ENCODE measurements at regions not wholly inside any gene's neighbourhood (a gene's known extent, or its start where the extent isn't known, plus 50 kb on each side); places are given as distances from the start of the nearest gene placed in this dataset.

DNA sequence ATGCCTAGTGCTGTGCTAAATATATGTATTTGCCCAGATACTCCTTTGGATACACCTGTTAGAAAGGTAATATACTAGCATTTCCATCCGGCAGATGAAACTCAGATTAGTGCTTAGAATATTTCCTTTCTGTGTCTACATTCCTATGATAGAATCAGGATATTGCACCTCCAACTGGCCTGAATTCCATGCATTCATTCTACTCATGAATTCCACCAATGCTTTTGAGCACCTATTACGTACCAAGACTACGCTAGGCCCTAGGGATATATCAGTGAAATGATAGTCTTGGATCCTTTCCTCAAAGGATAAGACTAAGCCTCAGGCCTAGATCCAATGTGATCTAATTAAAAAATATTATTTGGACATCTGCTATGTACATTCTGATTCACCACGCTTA lies 223.8 kb upstream of the SERP2 start:
- no peak overlapping the region for H3K27ac ChIP-seq
- TF ChIP-seq, protein P1, sequence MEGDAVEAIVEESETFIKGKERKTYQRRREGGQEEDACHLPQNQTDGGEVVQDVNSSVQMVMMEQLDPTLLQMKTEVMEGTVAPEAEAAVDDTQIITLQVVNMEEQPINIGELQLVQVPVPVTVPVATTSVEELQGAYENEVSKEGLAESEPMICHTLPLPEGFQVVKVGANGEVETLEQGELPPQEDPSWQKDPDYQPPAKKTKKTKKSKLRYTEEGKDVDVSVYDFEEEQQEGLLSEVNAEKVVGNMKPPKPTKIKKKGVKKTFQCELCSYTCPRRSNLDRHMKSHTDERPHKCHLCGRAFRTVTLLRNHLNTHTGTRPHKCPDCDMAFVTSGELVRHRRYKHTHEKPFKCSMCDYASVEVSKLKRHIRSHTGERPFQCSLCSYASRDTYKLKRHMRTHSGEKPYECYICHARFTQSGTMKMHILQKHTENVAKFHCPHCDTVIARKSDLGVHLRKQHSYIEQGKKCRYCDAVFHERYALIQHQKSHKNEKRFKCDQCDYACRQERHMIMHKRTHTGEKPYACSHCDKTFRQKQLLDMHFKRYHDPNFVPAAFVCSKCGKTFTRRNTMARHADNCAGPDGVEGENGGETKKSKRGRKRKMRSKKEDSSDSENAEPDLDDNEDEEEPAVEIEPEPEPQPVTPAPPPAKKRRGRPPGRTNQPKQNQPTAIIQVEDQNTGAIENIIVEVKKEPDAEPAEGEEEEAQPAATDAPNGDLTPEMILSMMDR (conservative IDR thresholded peaks at IDR 0.05) = no peak

DNA sequence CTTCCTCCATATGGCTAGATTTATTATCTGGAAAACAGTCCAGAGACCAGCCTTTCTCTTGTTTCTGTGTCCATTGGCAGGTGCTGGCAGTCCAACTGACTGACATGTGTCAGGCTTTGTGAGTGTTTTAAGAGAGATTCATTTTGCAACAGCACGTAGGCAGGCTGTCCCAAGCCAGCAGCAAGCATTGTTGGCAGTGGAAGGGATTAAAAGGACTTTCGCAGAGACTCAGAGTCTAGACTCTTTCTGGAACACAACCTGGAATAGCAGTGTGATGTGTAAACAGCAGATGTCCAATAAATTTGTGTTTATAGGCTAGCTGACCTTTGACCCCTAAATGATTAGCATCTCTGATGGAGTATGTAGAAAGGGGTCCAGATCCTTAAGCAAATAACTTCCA lies 222.2 kb upstream of the SERP2 start:
- peak overlapping the region; percentile 32; the same call in 1 of the 2 replicates for H3K27ac ChIP-seq
- TF ChIP-seq, protein P1 (conservative IDR thresholded peaks at IDR 0.05) = no peak

DNA sequence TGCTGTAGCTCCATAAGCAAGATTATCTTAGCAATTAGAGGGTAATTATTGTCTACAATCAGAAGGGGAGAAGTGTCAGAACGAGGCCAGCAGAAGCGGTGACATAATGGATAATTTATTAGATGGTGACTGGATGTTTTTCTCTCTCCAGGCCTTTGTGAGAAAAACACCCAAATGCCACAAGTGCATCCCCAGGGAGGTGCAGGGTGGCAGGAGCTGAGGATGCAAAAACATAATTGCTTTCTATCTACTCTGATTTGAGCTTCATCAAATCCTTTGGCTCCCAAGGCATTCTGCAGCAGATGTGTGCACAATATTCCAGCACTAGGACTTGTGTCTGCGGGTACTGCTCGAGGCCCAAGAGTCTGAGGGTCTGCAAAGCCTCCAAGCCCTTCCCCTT lies 220.1 kb upstream of the SERP2 start:
- TF ChIP-seq, protein P1 (conservative IDR thresholded peaks at IDR 0.05) = no peak
- H3K27ac ChIP-seq = no peak overlapping the region

DNA sequence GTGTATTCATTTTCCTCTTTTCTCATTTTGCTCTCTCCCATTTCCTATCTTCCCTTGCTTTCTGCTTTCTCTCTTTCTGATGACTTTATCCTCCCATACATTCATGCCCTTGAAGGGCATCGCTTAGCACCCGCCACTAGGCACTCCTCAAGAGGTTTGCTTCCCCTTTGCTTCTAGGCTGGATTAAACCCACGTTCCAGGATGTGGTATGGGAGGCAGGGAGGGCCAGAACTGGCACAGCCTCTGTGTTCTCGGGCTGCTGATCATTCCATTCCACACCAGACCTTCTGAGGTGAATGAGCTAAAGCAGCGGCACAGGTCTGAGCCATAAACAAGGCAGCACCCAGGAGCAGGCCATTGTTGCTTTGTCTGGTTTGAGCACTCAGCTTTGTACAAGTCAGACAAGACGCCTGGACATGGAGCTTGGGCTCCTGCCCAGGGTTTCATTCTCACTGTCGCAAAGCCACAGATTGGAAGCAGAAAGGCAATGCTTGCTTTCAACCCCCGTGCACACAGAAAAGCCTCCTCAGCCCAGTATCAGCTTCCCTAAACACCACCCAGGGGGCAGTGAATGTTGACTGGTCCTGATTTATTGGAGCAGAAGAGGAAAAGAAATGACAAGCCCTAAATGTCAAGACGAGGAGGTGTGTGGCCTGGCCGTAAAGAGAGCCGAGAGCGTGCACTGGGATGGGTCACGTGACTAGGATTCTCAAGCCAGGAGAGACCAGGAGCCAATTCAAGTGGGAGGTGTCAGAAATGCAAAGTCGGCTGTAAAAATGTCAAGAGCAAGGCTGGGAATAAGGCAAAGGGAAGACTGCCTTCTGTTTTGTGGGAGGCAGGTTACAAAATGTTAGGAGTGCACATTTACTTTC lies 218.0 kb upstream of the SERP2 start:
- peak overlapping the region; percentile 52 for H3K27ac ChIP-seq
- TF ChIP-seq, protein P1 (conservative IDR thresholded peaks at IDR 0.05) = no peak

DNA sequence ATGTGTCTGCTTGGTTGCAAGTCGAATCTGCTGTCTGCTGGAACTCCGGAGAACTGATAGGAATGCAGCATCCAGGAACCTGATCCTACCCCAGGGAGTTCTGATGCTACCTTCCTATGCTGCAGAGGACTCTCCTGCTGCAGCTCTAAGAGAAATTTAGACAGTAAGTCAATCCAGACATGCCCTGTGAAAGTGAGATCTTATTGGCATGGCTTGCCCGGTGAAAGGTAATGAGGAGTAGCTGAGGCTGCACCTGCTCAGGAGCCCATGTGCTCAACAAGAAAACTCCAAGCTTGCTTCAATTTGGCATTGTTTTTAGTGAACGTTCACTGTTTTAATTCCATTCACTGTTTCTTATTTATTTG lies 217.3 kb upstream of the SERP2 start:
- H3K27ac ChIP-seq = peak overlapping the region; percentile 52
- TF ChIP-seq, protein P1 (conservative IDR thresholded peaks at IDR 0.05) = no peak

DNA sequence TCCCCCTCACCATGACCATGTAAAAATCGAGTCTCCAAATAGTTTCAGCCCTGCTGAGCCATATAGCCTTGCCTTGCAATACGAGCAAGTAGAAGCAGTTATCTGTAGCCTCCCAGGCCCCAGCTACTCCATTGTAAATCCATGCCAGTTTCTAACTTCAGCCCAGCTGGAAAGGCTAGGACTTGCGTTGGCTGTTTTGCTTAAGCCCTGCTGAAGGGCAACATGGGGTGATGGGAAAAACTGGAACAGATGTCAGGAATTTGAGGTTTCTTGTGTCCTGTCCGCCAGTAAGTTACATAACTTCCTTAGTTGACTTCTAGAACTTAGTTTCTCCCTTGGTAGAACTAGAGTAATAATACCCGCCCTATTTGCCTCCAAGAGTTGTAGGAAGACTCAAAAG lies 216.0 kb upstream of the SERP2 start:
- TF ChIP-seq, protein P1 (conservative IDR thresholded peaks at IDR 0.05) = no peak
- H3K27ac ChIP-seq = no peak overlapping the region

DNA sequence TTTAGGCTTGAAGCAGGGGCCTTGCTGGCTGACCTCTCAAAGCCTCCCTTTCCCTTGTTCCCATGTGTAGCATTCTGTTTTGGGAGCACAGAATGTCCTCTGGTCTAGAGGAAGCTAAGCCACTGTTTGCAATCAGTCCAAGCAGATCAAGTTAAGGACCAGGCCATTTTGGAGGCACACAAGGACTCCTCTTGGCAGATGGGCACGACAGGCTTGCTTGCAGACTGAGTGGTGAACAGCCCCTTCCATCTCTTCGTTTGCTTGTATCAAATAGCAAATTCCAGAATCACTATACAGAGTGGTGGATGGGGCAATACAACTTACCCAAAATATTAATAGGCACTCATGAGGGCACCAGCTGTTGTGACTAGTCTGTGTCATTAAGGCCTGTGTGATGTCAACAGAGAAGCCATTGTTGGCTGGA lies 215.5 kb upstream of the SERP2 start:
- no peak overlapping the region for H3K27ac ChIP-seq
- TF ChIP-seq, protein P1 (conservative IDR thresholded peaks at IDR 0.05) = no peak

Measured in VCaP (cell line).